ENCODE measurements at regions not wholly inside any gene's neighbourhood (a gene's known extent, or its start where the extent isn't known, plus 50 kb on each side); places are given as distances from the start of the nearest gene placed in this dataset.

- POLR2A ChIA-PET, result no interaction called here
- Histone ChIP-seq H3K4me2 (no peak overlapping the region), H3K9me3 (no peaks in the 10 kb centered on the region), H3K4me3 (no peak overlapping the region), H3K27ac (no peak overlapping the region), H3K4me1 (no peaks in the 10 kb centered on the region)
- FAIRE-seq (no peak), ATAC-seq (no peak), DNase-seq (ENCODE audit: low read depth in 1 of 2, low spot score in 1 of 2) (no peak)
- TF ChIP-seq HOXA7 (CRISPR knock-in tag; IDR thresholded peaks at IDR 0.05) (no peak), EP300 (IDR thresholded peaks at IDR 0.05) (no peak), JUN (IDR thresholded peaks at IDR 0.05) (no peak), E2F6 (IDR thresholded peaks at IDR 0.05; ENCODE audit: borderline replicate concordance, low read depth) (no peak), BHLHE40 (IDR thresholded peaks at IDR 0.05; ENCODE audit: low read depth, low read length) (no peak), GATA3 (IDR thresholded peaks at IDR 0.05; ENCODE audit: borderline replicate concordance) (no peak), HEYL (CRISPR knock-in tag; IDR thresholded peaks at IDR 0.05) (no peak), ESRRA (IDR thresholded peaks at IDR 0.05; ENCODE audit: borderline replicate concordance, low read length) (no peak), ZNF302 (CRISPR knock-in tag; IDR thresholded peaks at IDR 0.05) (no peak), HOXB13 (CRISPR knock-in tag; IDR thresholded peaks at IDR 0.05; ENCODE audit: low read depth) (no peak), ZC3H11A (IDR thresholded peaks at IDR 0.05) (no peak), JUNB (IDR thresholded peaks at IDR 0.05) (no peak), KDM1A (IDR thresholded peaks at IDR 0.05; ENCODE audit: low read depth) (no peak), ELK1 (IDR thresholded peaks at IDR 0.05; ENCODE audit: low read depth, low read length) (no peak), ZFP36 (IDR thresholded peaks at IDR 0.05; ENCODE audit: borderline replicate concordance, partially characterized antibody) (no peak)
- TF ChIP-seq, protein P1, sequence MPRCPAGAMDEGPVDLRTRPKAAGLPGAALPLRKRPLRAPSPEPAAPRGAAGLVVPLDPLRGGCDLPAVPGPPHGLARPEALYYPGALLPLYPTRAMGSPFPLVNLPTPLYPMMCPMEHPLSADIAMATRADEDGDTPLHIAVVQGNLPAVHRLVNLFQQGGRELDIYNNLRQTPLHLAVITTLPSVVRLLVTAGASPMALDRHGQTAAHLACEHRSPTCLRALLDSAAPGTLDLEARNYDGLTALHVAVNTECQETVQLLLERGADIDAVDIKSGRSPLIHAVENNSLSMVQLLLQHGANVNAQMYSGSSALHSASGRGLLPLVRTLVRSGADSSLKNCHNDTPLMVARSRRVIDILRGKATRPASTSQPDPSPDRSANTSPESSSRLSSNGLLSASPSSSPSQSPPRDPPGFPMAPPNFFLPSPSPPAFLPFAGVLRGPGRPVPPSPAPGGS (IDR thresholded peaks at IDR 0.05), result no peak
- CTCF ChIA-PET, result no interaction called here
- WGBS (ENCODE audit: missing lambda C conversion rate), result 9% methylated on average over 3 of the region's 3 CpGs
These were observed 990.7 kb downstream of the SORCS1 start for GRCh38 chr10:106173838-106174237.

GRCh38 chr10:106169241-106169640, 995.3 kb downstream of the SORCS1 start:
- DNase-seq (ENCODE audit: low read depth in 1 of 2, low spot score in 1 of 2) (no peak), FAIRE-seq (no peak), ATAC-seq (no peak)
- H3K4me3 ChIP-seq, result no peak overlapping the region
- POLR2A ChIA-PET, result no interaction called here
- 6% methylated on average over 7 of the region's 7 CpGs for WGBS (ENCODE audit: missing lambda C conversion rate)
- no peak overlapping the region for H3K27ac ChIP-seq
- H3K9me3 ChIP-seq, result no peaks in the 10 kb centered on the region
- CTCF ChIA-PET, result interaction anchor here (0.9 kb wide), 1 partner anchor 24 kb away, joined by 3 read pairs; no protein-coding TSS in a partner anchor
- no peak for TF ChIP-seq ELK1 (IDR thresholded peaks at IDR 0.05; ENCODE audit: low read depth, low read length)
- no peak for TF ChIP-seq E2F6 (IDR thresholded peaks at IDR 0.05; ENCODE audit: borderline replicate concordance, low read depth)
- no peak for TF ChIP-seq USF2 (IDR thresholded peaks at IDR 0.05)
- TF ChIP-seq HOXB13 (CRISPR knock-in tag; IDR thresholded peaks at IDR 0.05; ENCODE audit: low read depth), result no peak
- no peak for TF ChIP-seq HDAC2 (IDR thresholded peaks at IDR 0.05)
- no peak for TF ChIP-seq FOSL2 (IDR thresholded peaks at IDR 0.05)
- no peak for TF ChIP-seq FOSL2 (CRISPR knock-in tag; IDR thresholded peaks at IDR 0.05)
- no peak for TF ChIP-seq SMC3 (IDR thresholded peaks at IDR 0.05)
- TF ChIP-seq, protein P2, sequence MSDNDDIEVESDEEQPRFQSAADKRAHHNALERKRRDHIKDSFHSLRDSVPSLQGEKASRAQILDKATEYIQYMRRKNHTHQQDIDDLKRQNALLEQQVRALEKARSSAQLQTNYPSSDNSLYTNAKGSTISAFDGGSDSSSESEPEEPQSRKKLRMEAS (IDR thresholded peaks at IDR 0.05), result no peak
- TF ChIP-seq GATA3 (IDR thresholded peaks at IDR 0.05; ENCODE audit: borderline replicate concordance), result no peak
- no peak for TF ChIP-seq TFCP2L1 (CRISPR knock-in tag; IDR thresholded peaks at IDR 0.05)
- no peak for TF ChIP-seq RAD21 (conservative IDR thresholded peaks at IDR 0.05 in 1 of 2, IDR thresholded peaks at IDR 0.05 in 1 of 2)
- no peak for TF ChIP-seq RNF2 (IDR thresholded peaks at IDR 0.05; ENCODE audit: borderline replicate concordance, low read depth)
- no peak for TF ChIP-seq CBX2 (IDR thresholded peaks at IDR 0.05; ENCODE audit: borderline replicate concordance, low read depth)
- TF ChIP-seq FOXS1 (CRISPR knock-in tag; IDR thresholded peaks at IDR 0.05), result no peak
- no peak for TF ChIP-seq BHLHE40 (IDR thresholded peaks at IDR 0.05; ENCODE audit: low read depth, low read length)
- no peak for TF ChIP-seq EP300 (IDR thresholded peaks at IDR 0.05)
- H3K4me1 ChIP-seq, result no peaks in the 10 kb centered on the region
- no peak overlapping the region for H3K4me2 ChIP-seq
